Fibroblast of villous mesenchyme (primary cell): ENCODE measurements at regions not wholly inside any gene's neighbourhood (a gene's known extent, or its start where the extent isn't known, plus 50 kb on each side); places are given as distances from the start of the nearest gene placed in this dataset. TPM values are rescaled to one million over a fixed set of nuclear protein-coding genes. Genes with fewer than 3 reads are reported as not detected.

ENCODE experiments used
- DNase-seq: peaks from one replicate; pipeline ENCODE4 v3.0.0-alpha.2; 2010; ENCODE audit warnings: low read depth
- H3K4me3 ChIP-seq: 2 replicates; pipeline ENCODE4 v1.5.1; 2011; ENCODE audit warnings: low read depth, mild to moderate bottlenecking, low read length
- CTCF ChIP-seq: IDR thresholded peaks from 2 replicates; pipeline ENCODE4 v1.5.1; 2012; ENCODE audit warnings: low read depth, mild to moderate bottlenecking, low read length; ENCODE audit not compliant: insufficient read depth
- small RNA-seq: library from RNA; depleted of rRNA; stranded (forward); fragments of <200 nt; gene quantifications from one replicate; pipeline ENCODE3, GENCODE V24; 2012

GRCh38 chr6:166221040-166221439 is 53.4 kb upstream of the TBXT start:
- no peak for DNase-seq
- H3K4me3 ChIP-seq: no peak overlapping the region
- TF ChIP-seq CTCF: no peak

Small RNA genes in the stretch of these regions (small RNA-seq; reads per million reads assigned to genes)
- gene AL121956.5 (not detected), gene GNG5P1 (not detected)
